ENCODE measurements at regions not wholly inside any gene's neighbourhood (a gene's known extent, or its start where the extent isn't known, plus 50 kb on each side); places are given as distances from the start of the nearest gene placed in this dataset.

GRCh38 chr12:24229031-24229700 is 279.7 kb upstream of the SOX5 start:
- Histone ChIP-seq H4K91ac (ENCODE audit: insufficient read depth, low read depth, low read length) (no peak overlapping the region; the same call in 1 of the 2 replicates), H3K4me3 (ENCODE audit: insufficient read depth, low read depth, low read length) (no peak overlapping the region), H3K4me2 (ENCODE audit: low read depth, low read length) (no peak overlapping the region), H3K18ac (ENCODE audit: low read depth, low read length) (no peak overlapping the region), H4K8ac (ENCODE audit: low read depth in 2 of 2, low read length in 2 of 2) (no peak overlapping the region), H3K14ac (replicated peaks; ENCODE audit: low read depth, low read length) (peak overlapping the region; percentile 25; the same call in 1 of the 2 replicates), H3K23ac (ENCODE audit: low read depth, low read length) (no peak overlapping the region), H2AK5ac (ENCODE audit: low read depth, low read length) (peak overlapping the region; percentile 52; the same call in 1 of the 2 replicates), H3K4me1 (ENCODE audit: control insufficient read depth, insufficient read depth, low read length) (peaks cover 8% of the 10 kb centered on the region), H3K9ac (ENCODE audit: low read depth, low read length) (no peak overlapping the region), H3K9me3 (ENCODE audit: control insufficient read depth, insufficient read depth, low read length) (no peaks in the 10 kb centered on the region), H3K27me3 (ENCODE audit: control insufficient read depth, insufficient read depth, low read length) (no peaks in the 10 kb centered on the region), H2AFZ (replicated peaks; ENCODE audit: low read length, poor library complexity) (peak overlapping the region; percentile 34), H3K36me3 (ENCODE audit: control insufficient read depth, insufficient read depth, low read length) (no peaks in the 10 kb centered on the region), H3K4ac (ENCODE audit: low read depth, low read length) (peak overlapping the region; percentile 53; the same call in 1 of the 2 replicates), H4K20me1 (ENCODE audit: insufficient read depth, low read length) (no peaks in the 10 kb centered on the region), H2AK9ac (replicated peaks; ENCODE audit: low read depth, low read length, poor library complexity) (no peak overlapping the region), H2BK20ac (ENCODE audit: low read depth, low read length) (no peak overlapping the region), H3K56ac (ENCODE audit: extremely low read depth, insufficient read depth, low read length) (no peak overlapping the region), H3K27ac (ENCODE audit: insufficient read depth, low read length) (no peak overlapping the region), H3K9me1 (ENCODE audit: insufficient read depth, low read length) (peaks cover 3% of the 10 kb centered on the region; the same call in 1 of the 2 replicates), H2BK120ac (ENCODE audit: low read depth, low read length) (0 out of 2 replicates have a peak overlapping the region, but pooled peaks have one; percentile 4), H2BK15ac (ENCODE audit: low read depth, low read length) (0 out of 3 replicates have a peak overlapping the region, but pooled peaks have one; percentile 4), H3K79me1 (ENCODE audit: low read depth in 1 of 2, low read length in 2 of 2) (no peaks in the 10 kb centered on the region; a peak in 1 of 4 replicates), H4K5ac (ENCODE audit: low read depth, low read length) (no peak overlapping the region), H2BK5ac (ENCODE audit: low read depth, low read length, poor library complexity, severe bottlenecking) (peak overlapping the region; percentile 12)
- in situ Hi-C loops (cut with MboI; ENCODE audit: low sequenced_read_pairs) = no loop called here
- peak; percentile 18; the same call in 1 of the 2 replicates for ATAC-seq (ENCODE audit: low read depth)
- BruUV-seq (replicated peaks) = no TSS peak
- peak; percentile 28 for DNase-seq
- dilution Hi-C loops (cut with HindIII; ENCODE audit: low sequenced_read_pairs, unreplicated experiment) = no loop called here
- ChIA-PET CTCF (no interaction called here), POLR2A (ENCODE audit: unreplicated experiment) (no interaction called here)
- no CpG with 5 or more reads among the region's 9 CpGs for WGBS, 2 experiments (ENCODE audit: extremely low coverage in 2 of 2, insufficient read length in 1 of 2)
- no peak for TF ChIP-seq MXI1 (IDR thresholded peaks at IDR 0.05; ENCODE audit: borderline replicate concordance, low read depth, low read length)
- TF ChIP-seq RFX5 (IDR thresholded peaks at IDR 0.05; ENCODE audit: low read depth, low read length) = no peak
- TF ChIP-seq USF2 (IDR thresholded peaks at IDR 0.05; ENCODE audit: low read depth, low read length) = no peak
- TF ChIP-seq RCOR1 (IDR thresholded peaks at IDR 0.05; ENCODE audit: insufficient replicate concordance, low read length) = no peak
- intact Hi-C loops (cut with micrococcal nuclease) = loop anchor here (5.0 kb wide), 1 partner anchor 333 kb away; no protein-coding TSS in a partner anchor

All from IMR-90 (cell line).